ENCODE measurements at regions not wholly inside any gene's neighbourhood (a gene's known extent, or its start where the extent isn't known, plus 50 kb on each side); places are given as distances from the start of the nearest gene placed in this dataset.

GRCh38 chr2:57726294-57726693 lies 320.3 kb upstream of the VRK2 start:
- no peak overlapping the region for H2BK15ac ChIP-seq (ENCODE audit: low read depth, low read length)
- no peaks in the 10 kb centered on the region for H3K27me3 Mint-ChIP-seq (ENCODE audit: low read depth)
- H3K14ac ChIP-seq (ENCODE audit: insufficient read depth, low read length), result no peak overlapping the region
- H3K9ac ChIP-seq (ENCODE audit: extremely low read depth, insufficient read length, low read length), result no peak overlapping the region
- H3K4ac ChIP-seq (ENCODE audit: low read depth, low read length), result no peak overlapping the region
- H2AK5ac ChIP-seq (ENCODE audit: insufficient read length, low read length), result no peak overlapping the region
- no peak overlapping the region for H3K27ac Mint-ChIP-seq
- H4K20me1 ChIP-seq (ENCODE audit: control insufficient read depth, insufficient read depth, insufficient read length), result no peaks in the 10 kb centered on the region
- H2BK120ac ChIP-seq (ENCODE audit: low read depth, low read length, poor library complexity, severe bottlenecking), result no peak overlapping the region
- no peak overlapping the region for H2BK20ac ChIP-seq (ENCODE audit: low read depth, low read length, poor library complexity, severe bottlenecking)
- H2BK5ac ChIP-seq (ENCODE audit: insufficient read length, low read length), result no peak overlapping the region
- no peak overlapping the region for H3T11ph ChIP-seq (ENCODE audit: low read length)
- H3K4me1 ChIP-seq (ENCODE audit: insufficient read depth, low read length), result no peaks in the 10 kb centered on the region
- WGBS (ENCODE audit: extremely low coverage, insufficient read length, low lambda C conversion rate), result 100% methylated on average over 1 of the region's 4 CpGs
- H3K79me2 ChIP-seq (ENCODE audit: insufficient read depth, low read length), result no peaks in the 10 kb centered on the region
- H4K91ac ChIP-seq (ENCODE audit: insufficient read length, low read depth, low read length), result no peak overlapping the region
- no peaks in the 10 kb centered on the region for H3K79me1 ChIP-seq (ENCODE audit: insufficient read depth, low read depth, low read length, poor library complexity, severe bottlenecking)
- H3K36me3 Mint-ChIP-seq (ENCODE audit: insufficient read depth in 1 of 3, low read depth in 3 of 3), result no peaks in the 10 kb centered on the region
- H3K9me3 ChIP-seq (ENCODE audit: control insufficient read depth, low read depth, low read length), result no peaks in the 10 kb centered on the region
- peaks cover 0 to 7% of the 10 kb centered on the region in 2 experiments; a peak in 2 of 4 replicates for H3K4me1 Mint-ChIP-seq
- no peak overlapping the region for H3K56ac ChIP-seq (ENCODE audit: insufficient read length, low read depth, low read length)
- no peaks in the 10 kb centered on the region; a peak in 1 of 5 replicates for H3K9me3 Mint-ChIP-seq
- H3K23me2 ChIP-seq (ENCODE audit: insufficient read length, low read depth, low read length, poor library complexity, severe bottlenecking), result no peaks in the 10 kb centered on the region
- no peak overlapping the region for H4K8ac ChIP-seq (replicated peaks; ENCODE audit: insufficient read length, low read depth, low read length)
- no peak overlapping the region for H4K5ac ChIP-seq (ENCODE audit: insufficient read length, low read depth, low read length)
- no peak overlapping the region for H3K4me2 ChIP-seq (ENCODE audit: insufficient read depth, insufficient read length, low read length)
- no peak overlapping the region for H2BK12ac ChIP-seq (ENCODE audit: insufficient read length, low read depth, low read length)
- H3K27me3 ChIP-seq (ENCODE audit: insufficient read depth, low read length), result no peaks in the 10 kb centered on the region
- no peak overlapping the region for H2AFZ ChIP-seq (ENCODE audit: low read length)
- H3K27ac ChIP-seq (ENCODE audit: insufficient read length, low read depth, low read length), result no peak overlapping the region
- H3K23ac ChIP-seq (ENCODE audit: insufficient read length, low read depth, low read length), result no peak overlapping the region
- H3K4me3 Mint-ChIP-seq, result no peak overlapping the region
- no peak for DNase-seq
- H3K18ac ChIP-seq (ENCODE audit: insufficient read length, low read depth, low read length), result no peak overlapping the region
- TF ChIP-seq CTCF (conservative IDR thresholded peaks at IDR 0.05), result no peak

All from H9 (cell line).